ENCODE measurements at regions not wholly inside any gene's neighbourhood (a gene's known extent, or its start where the extent isn't known, plus 50 kb on each side); places are given as distances from the start of the nearest gene placed in this dataset.

DNA sequence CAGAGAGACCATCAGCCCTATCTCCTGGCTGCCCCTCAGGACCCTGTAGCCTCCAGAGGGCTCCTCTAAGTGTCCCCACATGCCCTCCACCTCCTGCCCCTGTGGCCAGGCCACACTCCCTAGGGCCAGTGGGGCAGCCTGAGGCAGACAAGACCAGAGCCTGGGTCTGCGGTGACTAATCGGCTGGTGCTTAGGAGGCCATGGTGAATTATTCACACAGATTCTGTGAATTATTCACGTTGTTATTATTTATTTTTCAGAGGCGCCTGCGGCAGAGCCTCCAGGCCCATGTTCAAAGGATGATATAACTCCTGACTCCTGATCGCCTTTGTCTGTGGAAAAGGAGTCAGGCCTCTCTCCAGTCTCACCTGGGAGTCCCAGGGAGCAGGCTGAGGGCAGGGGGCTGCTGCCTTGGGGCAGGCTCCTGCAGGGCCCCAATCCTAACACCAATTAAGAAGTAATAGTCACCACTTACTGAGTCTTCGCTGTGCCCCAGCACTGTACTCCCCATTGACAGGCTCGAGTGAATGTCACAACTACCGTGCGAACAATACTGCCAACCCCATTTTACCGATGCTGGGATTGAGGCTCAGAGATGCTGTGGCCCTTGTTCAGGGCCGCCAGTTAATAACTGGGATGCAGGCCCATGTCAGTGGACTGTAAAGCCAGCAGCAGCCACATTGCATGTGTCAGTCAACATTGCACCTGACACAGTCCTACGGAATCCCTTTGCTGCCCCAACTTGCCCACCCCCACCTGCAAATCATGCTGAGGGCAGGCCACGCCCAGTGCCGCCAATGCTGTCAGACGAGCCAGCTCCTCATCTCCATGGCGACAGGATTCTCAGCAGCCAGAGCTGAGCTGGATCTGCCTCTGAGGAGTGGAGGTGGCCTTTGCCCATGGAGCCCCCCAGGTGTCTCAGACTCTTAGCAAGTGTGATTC lies 94.9 kb downstream of the PCDH1 start:
- Mint-ChIP-seq H3K9me3 (ENCODE audit: unreplicated experiment) (no peaks in the 10 kb centered on the region), H3K27ac (ENCODE audit: unreplicated experiment) (no peak overlapping the region), H3K4me1 (ENCODE audit: unreplicated experiment) (no peaks in the 10 kb centered on the region), H3K4me3 (ENCODE audit: unreplicated experiment) (no peak overlapping the region), H3K27me3 (ENCODE audit: unreplicated experiment) (peaks cover 16% of the 10 kb centered on the region), H3K36me3 (ENCODE audit: unreplicated experiment) (no peaks in the 10 kb centered on the region)
- TF ChIP-seq, protein P1, sequence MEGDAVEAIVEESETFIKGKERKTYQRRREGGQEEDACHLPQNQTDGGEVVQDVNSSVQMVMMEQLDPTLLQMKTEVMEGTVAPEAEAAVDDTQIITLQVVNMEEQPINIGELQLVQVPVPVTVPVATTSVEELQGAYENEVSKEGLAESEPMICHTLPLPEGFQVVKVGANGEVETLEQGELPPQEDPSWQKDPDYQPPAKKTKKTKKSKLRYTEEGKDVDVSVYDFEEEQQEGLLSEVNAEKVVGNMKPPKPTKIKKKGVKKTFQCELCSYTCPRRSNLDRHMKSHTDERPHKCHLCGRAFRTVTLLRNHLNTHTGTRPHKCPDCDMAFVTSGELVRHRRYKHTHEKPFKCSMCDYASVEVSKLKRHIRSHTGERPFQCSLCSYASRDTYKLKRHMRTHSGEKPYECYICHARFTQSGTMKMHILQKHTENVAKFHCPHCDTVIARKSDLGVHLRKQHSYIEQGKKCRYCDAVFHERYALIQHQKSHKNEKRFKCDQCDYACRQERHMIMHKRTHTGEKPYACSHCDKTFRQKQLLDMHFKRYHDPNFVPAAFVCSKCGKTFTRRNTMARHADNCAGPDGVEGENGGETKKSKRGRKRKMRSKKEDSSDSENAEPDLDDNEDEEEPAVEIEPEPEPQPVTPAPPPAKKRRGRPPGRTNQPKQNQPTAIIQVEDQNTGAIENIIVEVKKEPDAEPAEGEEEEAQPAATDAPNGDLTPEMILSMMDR (IDR thresholded peaks at IDR 0.05): no peak
- no peak for DNase-seq (ENCODE audit: extremely low spot score, unreplicated experiment)

DNA sequence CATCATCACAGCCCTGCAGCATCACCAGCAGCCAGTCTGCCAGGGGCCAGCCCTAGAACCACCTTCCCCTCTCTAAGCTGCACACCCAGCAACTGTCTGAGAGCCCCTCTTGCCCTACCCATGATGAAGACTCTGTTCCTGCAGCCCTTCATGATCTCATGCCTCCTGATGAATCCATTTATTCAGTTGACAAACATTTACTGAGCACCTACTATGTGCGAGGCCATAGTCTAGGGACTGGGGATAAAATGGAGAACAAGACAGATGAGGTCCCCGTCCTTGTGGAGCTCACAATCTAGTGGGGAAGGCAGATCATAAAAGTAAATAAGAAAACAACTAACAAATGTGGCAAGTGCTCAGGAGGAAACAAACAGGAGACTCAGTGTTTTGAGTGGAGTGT lies 96.3 kb downstream of the PCDH1 start:
- no peak overlapping the region for H3K27ac Mint-ChIP-seq (ENCODE audit: unreplicated experiment)
- no peaks in the 10 kb centered on the region for H3K9me3 Mint-ChIP-seq (ENCODE audit: unreplicated experiment)
- H3K27me3 Mint-ChIP-seq (ENCODE audit: unreplicated experiment): peaks cover 17% of the 10 kb centered on the region
- DNase-seq (ENCODE audit: extremely low spot score, unreplicated experiment): no peak
- no peaks in the 10 kb centered on the region for H3K36me3 Mint-ChIP-seq (ENCODE audit: unreplicated experiment)
- TF ChIP-seq, protein P1 (IDR thresholded peaks at IDR 0.05): no peak
- H3K4me1 Mint-ChIP-seq (ENCODE audit: unreplicated experiment): no peaks in the 10 kb centered on the region
- H3K4me3 Mint-ChIP-seq (ENCODE audit: unreplicated experiment): no peak overlapping the region

DNA sequence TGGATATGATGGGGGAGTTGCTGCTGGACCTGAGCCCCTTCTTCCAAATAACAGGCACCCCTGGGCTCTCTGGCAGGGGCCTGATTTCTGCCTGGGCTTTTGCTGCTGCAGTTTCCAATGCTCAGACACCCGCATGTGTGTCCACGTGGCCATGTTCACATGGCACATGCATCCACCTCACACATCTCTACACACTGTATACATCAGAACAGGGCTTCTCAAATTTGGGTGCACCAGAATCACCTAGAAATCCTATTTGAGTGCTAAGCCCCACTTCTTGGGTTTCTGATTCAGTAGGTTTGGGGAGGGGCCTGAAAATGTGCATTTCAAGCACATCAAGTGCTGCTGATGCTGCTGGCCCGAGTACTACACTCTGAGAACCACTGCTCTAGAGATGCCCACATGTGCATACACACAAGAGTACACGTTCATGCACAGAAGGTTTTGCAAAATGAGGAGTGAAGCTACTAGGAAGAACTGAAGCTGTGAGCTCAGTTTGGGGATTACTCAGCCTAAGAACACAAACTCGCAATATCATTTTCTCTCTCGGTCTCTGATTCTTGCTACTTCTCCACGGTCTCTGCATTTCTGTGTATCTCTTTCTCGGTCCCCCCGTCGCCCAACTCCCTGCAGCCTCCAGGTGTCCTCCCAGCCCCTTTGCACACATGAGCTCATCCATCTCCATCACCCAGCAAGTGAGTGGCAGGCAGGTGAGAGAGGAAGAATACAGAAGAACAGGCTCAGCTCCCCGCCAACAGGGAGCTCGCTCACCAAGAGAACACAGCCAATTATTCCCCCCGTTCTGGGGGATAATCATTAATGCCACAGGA lies 97.0 kb downstream of the PCDH1 start:
- no peak overlapping the region for H3K4me3 Mint-ChIP-seq (ENCODE audit: unreplicated experiment)
- H3K9me3 Mint-ChIP-seq (ENCODE audit: unreplicated experiment): no peaks in the 10 kb centered on the region

DNA sequence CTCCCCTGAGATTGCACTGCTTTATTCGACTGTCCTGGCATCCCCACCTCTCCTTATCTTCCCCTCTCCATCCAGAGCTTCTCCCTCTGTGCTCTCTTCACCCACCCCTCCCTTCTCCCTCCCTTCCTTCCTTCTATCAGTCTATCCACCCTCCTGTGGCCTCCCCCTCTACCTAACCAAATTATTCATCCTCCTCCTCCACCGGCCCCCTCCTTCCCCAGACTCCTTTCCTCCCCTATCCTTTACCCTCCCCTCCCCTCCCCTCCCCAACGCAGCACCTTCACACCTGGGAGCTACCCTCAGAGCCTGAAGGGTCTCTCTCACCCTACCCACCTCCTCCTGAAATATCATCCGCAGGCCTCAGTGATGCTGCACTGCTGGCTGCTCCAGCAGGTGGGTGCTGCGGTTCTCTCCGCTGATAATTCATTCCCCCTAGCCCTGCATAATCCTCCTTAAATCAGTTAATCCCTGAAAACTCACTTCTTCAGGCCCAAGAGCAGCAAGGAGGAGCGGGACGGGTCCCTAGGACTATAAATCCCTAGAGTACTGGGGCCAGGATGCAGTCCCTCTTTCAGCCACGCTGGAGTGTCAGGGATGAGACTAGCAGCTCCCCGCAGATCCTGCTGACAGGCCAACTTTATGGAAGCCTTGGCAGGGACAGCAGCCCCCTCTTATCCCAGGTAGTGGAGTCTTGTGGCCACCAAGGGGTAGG lies 97.8 kb downstream of the PCDH1 start:
- Mint-ChIP-seq H3K9me3 (ENCODE audit: unreplicated experiment) (no peaks in the 10 kb centered on the region), H3K36me3 (ENCODE audit: unreplicated experiment) (no peaks in the 10 kb centered on the region), H3K27me3 (ENCODE audit: unreplicated experiment) (peaks cover 26% of the 10 kb centered on the region), H3K27ac (ENCODE audit: unreplicated experiment) (no peak overlapping the region), H3K4me1 (ENCODE audit: unreplicated experiment) (no peaks in the 10 kb centered on the region), H3K4me3 (ENCODE audit: unreplicated experiment) (no peak overlapping the region)
- no peak for DNase-seq (ENCODE audit: extremely low spot score, unreplicated experiment)
- TF ChIP-seq, protein P1 (IDR thresholded peaks at IDR 0.05): no peak

More for the DNA sequence above, 97.0 kb downstream of the PCDH1 start:
- H3K27ac Mint-ChIP-seq (ENCODE audit: unreplicated experiment): no peak overlapping the region
- no peak for DNase-seq (ENCODE audit: extremely low spot score, unreplicated experiment)
- TF ChIP-seq, protein P1 (IDR thresholded peaks at IDR 0.05): no peak
- no peaks in the 10 kb centered on the region for H3K4me1 Mint-ChIP-seq (ENCODE audit: unreplicated experiment)
- H3K27me3 Mint-ChIP-seq (ENCODE audit: unreplicated experiment): peaks cover 23% of the 10 kb centered on the region
- no peaks in the 10 kb centered on the region for H3K36me3 Mint-ChIP-seq (ENCODE audit: unreplicated experiment)
